CD4-positive, alpha-beta T cell treated with Interleukin-2 at 100 ng/mL for 4 hours (primary cell): ENCODE measurements at regions not wholly inside any gene's neighbourhood (a gene's known extent, or its start where the extent isn't known, plus 50 kb on each side); places are given as distances from the start of the nearest gene placed in this dataset.
"Not testable (repeated sequence)": the region's sequence is repeated elsewhere in the genome, so short reads cannot be mapped to it uniquely, and the experiment has no call there.

Experiments
- DNase-seq: peaks from one replicate; pipeline ENCODE4 v3.0.0-alpha.2; 2020; ENCODE audit warnings: low spot score

DNA sequence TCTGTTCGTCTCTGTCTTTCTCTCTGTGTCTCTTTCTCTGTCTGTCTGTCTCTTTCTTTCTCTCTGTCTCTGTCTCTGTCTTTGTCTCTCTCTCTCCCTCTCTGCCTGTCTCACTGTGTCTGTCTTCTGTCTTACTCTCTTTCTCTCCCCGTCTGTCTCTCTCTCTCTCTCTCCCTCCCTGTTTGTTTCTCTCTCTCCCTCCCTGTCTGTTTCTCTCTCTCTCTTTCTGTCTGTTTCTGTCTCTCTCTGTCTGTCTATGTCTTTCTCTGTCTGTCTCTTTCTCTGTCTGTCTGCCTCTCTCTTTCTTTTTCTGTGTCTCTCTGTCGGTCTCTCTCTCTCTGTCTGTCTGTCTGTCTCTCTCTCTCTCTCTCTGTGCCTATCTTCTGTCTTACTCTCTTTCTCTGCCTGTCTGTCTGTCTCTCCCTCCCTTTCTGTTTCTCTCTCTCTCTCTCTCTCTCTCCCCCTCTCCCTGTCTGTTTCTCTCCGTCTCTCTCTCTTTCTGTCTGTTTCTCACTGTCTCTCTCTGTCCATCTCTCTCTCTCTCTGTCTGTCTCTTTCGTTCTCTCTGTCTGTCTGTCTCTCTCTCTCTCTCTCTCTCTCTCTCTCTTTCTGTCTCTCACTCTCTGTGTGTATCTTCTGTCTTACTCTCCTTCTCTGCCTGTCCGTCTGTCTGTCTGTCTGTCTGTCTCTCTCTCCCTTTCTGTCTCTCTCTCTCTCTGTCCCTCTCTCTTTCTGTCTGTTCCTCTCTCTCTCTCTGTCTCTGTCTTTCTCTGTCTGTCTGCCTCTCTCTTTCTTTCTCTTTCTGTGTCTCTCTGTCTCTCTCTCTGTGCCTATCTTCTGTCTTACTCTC lies 2065.9 kb upstream of the TPTE start:
- not testable (repeated sequence) for DNase-seq

DNA sequence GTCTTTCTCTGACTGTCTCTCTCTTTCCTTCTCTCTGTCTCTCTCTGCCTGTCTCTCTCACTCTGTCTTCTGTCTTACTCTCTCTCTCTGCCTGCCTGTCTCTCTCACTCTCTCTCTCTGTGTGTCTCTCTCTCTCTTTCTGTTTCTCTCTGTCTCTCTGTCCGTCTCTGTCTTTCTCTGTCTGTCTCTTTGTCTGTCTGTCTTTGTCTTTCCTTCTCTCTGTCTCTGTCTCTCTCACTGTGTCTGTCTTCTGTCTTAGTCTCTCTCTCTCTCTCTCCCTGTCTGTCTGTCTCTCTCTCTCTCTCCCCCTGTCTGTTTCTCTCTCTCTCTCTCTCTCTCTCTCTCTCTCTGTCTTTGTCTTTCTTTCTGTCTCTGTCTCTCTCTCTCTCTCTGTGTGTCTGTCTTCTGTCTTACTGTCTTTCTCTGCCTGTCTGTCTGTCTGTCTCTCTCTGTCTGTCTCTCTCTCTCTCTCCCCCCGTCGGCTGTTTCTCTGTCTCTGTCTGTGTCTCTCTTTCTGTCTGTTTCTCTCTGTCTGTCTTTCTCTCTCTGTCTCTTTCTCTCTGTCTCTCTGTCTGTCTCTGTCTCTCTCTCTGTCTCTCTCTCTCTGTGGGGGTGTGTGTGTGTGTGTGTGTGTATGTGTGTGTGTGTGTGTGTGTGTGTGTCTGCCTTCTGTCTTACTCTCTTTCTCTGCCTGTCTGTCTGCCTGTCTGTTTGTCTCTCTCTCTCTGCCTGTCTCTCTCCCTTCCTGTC lies 2056.8 kb upstream of the TPTE start:
- DNase-seq = not testable (repeated sequence)

DNA sequence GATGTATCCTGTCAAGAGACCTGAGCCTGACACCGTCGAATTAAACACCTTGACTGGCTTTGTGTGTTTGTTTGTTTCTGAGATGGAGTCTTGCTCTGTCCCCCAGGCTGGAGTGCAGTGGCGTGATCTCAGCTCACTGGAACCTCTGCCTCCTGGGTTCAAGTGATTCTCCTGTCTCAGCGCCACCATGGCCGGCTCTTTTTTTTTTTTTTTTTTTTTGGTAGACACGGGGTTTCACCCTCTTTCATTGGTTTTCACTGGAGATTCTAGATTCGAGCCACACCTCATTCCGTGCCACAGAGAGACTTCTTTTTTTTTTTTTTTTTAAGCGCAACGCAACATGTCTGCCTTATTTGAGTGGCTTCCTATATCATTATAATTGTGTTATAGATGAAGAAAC lies 2054.7 kb upstream of the TPTE start:
- not testable (repeated sequence) for DNase-seq
